HCT116 (cell line): ENCODE measurements at regions not wholly inside any gene's neighbourhood (a gene's known extent, or its start where the extent isn't known, plus 50 kb on each side); places are given as distances from the start of the nearest gene placed in this dataset.

Experiments
- ATAC-seq: fragments of 200-7000 bp; cut with Tn5 transposase; 2 replicates; pipeline ENCODE4 v1.9.1; 2020; ENCODE audit warnings: mild to moderate bottlenecking, moderate library complexity
- BruUV-seq: library from RNA; stranded (reverse); fragments of 400-500 nt; replicated peaks from 2 replicates; lab custom pipeline; 2021; lab: Mats Ljungman, UMichigan
- CTCF ChIA-PET: fragments of 300-600 bp; sonication (Branson Sonifier 250); formaldehyde crosslinking; loops from one replicate; lab custom pipeline; 2021; ENCODE audit warnings: antibody characterized with exemption; lab: Charles Lee
- POLR2A ChIA-PET: fragments of 300-600, 350-600 bp; sonication (Branson Sonifier 250); formaldehyde crosslinking; loops from one replicate; lab custom pipeline; 2021; ENCODE audit warnings: antibody characterized with exemption; lab: Charles Lee
- RAD21 ChIA-PET, 2 experiments: fragments of 300-600 bp; sonication (Branson Sonifier 250); formaldehyde crosslinking; loops; one replicate each; lab custom pipeline; 2023; ENCODE audit warnings: low total read pairs in 2 of 2; ENCODE audit not compliant: uncharacterized antibody in 2 of 2, unreplicated experiment in 2 of 2, low non-redundant PET in 1 of 2; lab: Charles Lee
- DNase-seq: peaks from one replicate; pipeline ENCODE4 v3.0.0-alpha.2; 2010; ENCODE audit warnings: low read depth, low spot score
- H2AFZ ChIP-seq: fragments of 200-600 bp; shearing (Covaris generic), sonication (generic); 2 replicates; pipeline ENCODE4 v1.6.1; 2017; ENCODE audit warnings: low read depth, mixed run types, mixed read lengths, antibody characterized with exemption, low read length; ENCODE audit not compliant: poor library complexity, severe bottlenecking
- H3K27ac ChIP-seq: 2 replicates; pipeline ENCODE4 v1.5.1; 2012; ENCODE audit warnings: low read depth, low read length
- H3K27me3 ChIP-seq: fragments of 200-600 bp; sonication (generic); 2 replicates; pipeline ENCODE4 v1.6.1; 2016; ENCODE audit warnings: mixed run types, low read length, mixed read lengths; ENCODE audit not compliant: insufficient read depth
- H3K36me3 ChIP-seq, 2 experiments: fragments of 200-500 bp in 1 of 2; fragments of 200-600 bp in 1 of 2; sonication (Bioruptor generic) in 1 of 2; sonication (generic) in 1 of 2; 2 replicates each; pipeline versions ENCODE4 v1.5.1 to v1.6.1; 2014 to 2016; ENCODE audit warnings: low read length in 2 of 2, inconsistent platforms in 1 of 2, mixed read lengths in 1 of 2, mixed run types in 1 of 2; ENCODE audit not compliant: insufficient read depth in 2 of 2, control insufficient read depth in 1 of 2
- H3K4me1 ChIP-seq, 2 experiments: fragments of 200-600 bp in 1 of 2; sonication (generic) in 1 of 2; 2 replicates each; pipeline versions ENCODE4 v1.5.1 to v1.6.1; 2012 to 2017; ENCODE audit warnings: low read length in 2 of 2, inconsistent platforms in 1 of 2, mild to moderate bottlenecking in 1 of 2, mixed read lengths in 1 of 2, mixed run types in 1 of 2, moderate library complexity in 1 of 2; ENCODE audit not compliant: insufficient read depth in 2 of 2, control insufficient read depth in 1 of 2
- H3K4me2 ChIP-seq: fragments of 200-600 bp; sonication (generic); 2 replicates; pipeline ENCODE4 v1.6.1; 2017; ENCODE audit warnings: mixed run types, low read length, mixed read lengths
- H3K4me3 ChIP-seq, 2 experiments: fragments of 200-600 bp in 1 of 2; sonication (generic) in 1 of 2; replicated peaks in 1 of 2; 2 replicates each; pipeline ENCODE4 v1.5.1; 2011 to 2016; ENCODE audit warnings: low read length in 2 of 2, control low read depth in 1 of 2, low read depth in 1 of 2, mild to moderate bottlenecking in 1 of 2, mixed read lengths in 1 of 2, mixed run types in 1 of 2
- H3K79me2 ChIP-seq: fragments of 200-600 bp; sonication (generic); 2 replicates; pipeline ENCODE4 v1.6.1; 2017; ENCODE audit warnings: mild to moderate bottlenecking, mixed run types, low read length, moderate library complexity, mixed read lengths; ENCODE audit not compliant: insufficient read depth
- H3K9ac ChIP-seq: fragments of 200-600 bp; sonication (generic); 2 replicates; pipeline ENCODE4 v1.6.1; 2016; ENCODE audit warnings: low read length, mixed read lengths
- H3K9me2 ChIP-seq: fragments of 200-600 bp; sonication (generic), shearing (Covaris generic); 2 replicates; pipeline ENCODE4 v1.6.1; 2017; ENCODE audit warnings: mixed run types, mild to moderate bottlenecking, moderate library complexity; ENCODE audit not compliant: insufficient read depth
- H3K9me3 ChIP-seq, 2 experiments: fragments of 200-500 bp in 1 of 2; fragments of 200-600 bp in 1 of 2; sonication (Bioruptor generic) in 1 of 2; sonication (generic) in 1 of 2; 2 replicates each; pipeline ENCODE4 v1.6.1; 2014 to 2017; ENCODE audit warnings: low read length in 2 of 2, mixed read lengths in 2 of 2, inconsistent platforms in 1 of 2, low read depth in 1 of 2, mild to moderate bottlenecking in 1 of 2, mixed run types in 1 of 2, moderate library complexity in 1 of 2; ENCODE audit not compliant: control insufficient read depth in 1 of 2, insufficient read depth in 1 of 2
- H4K20me1 ChIP-seq: fragments of 200-600 bp; sonication (generic), shearing (Covaris generic); 2 replicates; pipeline ENCODE4 v1.6.1; 2017; ENCODE audit warnings: mixed run types, mild to moderate bottlenecking, moderate library complexity; ENCODE audit not compliant: insufficient read depth
- ATF3 ChIP-seq: IDR thresholded peaks from 2 replicates; pipeline ENCODE4 v1.6.1; 2012
- CBX3 ChIP-seq: IDR thresholded peaks from 2 replicates; pipeline ENCODE4 v1.6.1; 2012; ENCODE audit warnings: low read depth
- CEBPB ChIP-seq: IDR thresholded peaks from 2 replicates; pipeline ENCODE4 v1.6.1; 2012; ENCODE audit warnings: low read depth
- CTCF ChIP-seq, 3 experiments: fragments of 200-600 bp in 1 of 3; sonication (generic) in 1 of 3; IDR thresholded peaks in 2 of 3; conservative IDR thresholded peaks in 1 of 3; 2 replicates each; pipeline ENCODE4 v1.5.1; 2012 to 2017; ENCODE audit warnings: low read depth in 2 of 3, low read length in 2 of 3, antibody characterized with exemption in 1 of 3, borderline replicate concordance in 1 of 3, control low read depth in 1 of 3, mild to moderate bottlenecking in 1 of 3, mixed read lengths in 1 of 3, mixed run types in 1 of 3, moderate library complexity in 1 of 3; ENCODE audit not compliant: insufficient read depth in 1 of 3
- EGR1 ChIP-seq: IDR thresholded peaks from 2 replicates; pipeline ENCODE4 v1.6.1; 2012; ENCODE audit warnings: low read depth
- ELF1 ChIP-seq: IDR thresholded peaks from 2 replicates; pipeline ENCODE4 v1.6.1; 2012; ENCODE audit warnings: low read depth, borderline replicate concordance
- EZH2 ChIP-seq: fragments of 200-600 bp; sonication (generic); IDR thresholded peaks from 2 replicates; pipeline ENCODE4 v1.6.1; 2017; ENCODE audit warnings: antibody characterized with exemption, mixed run types
- EZH2phosphoT487 ChIP-seq: fragments of 200-600 bp; IDR thresholded peaks from 2 replicates; pipeline ENCODE4 v1.6.1; 2018; ENCODE audit warnings: antibody characterized with exemption, borderline replicate concordance
- JUND ChIP-seq: IDR thresholded peaks from 2 replicates; pipeline ENCODE4 v1.6.1; 2012
- MAX ChIP-seq: IDR thresholded peaks from 2 replicates; pipeline ENCODE4 v1.6.1; 2012
- POLR2A ChIP-seq: IDR thresholded peaks from 2 replicates; pipeline ENCODE4 v1.7.0; 2011; ENCODE audit warnings: borderline replicate concordance; ENCODE audit not compliant: insufficient read depth, insufficient read length; ENCODE audit errors: extremely low read depth
- POLR2AphosphoS5 ChIP-seq: IDR thresholded peaks from 2 replicates; pipeline ENCODE4 v1.6.1; 2011; ENCODE audit warnings: mild to moderate bottlenecking, low read depth, low read length, moderate library complexity
- RAD21 ChIP-seq: IDR thresholded peaks from 2 replicates; pipeline ENCODE4 v1.6.1; 2012; ENCODE audit warnings: low read depth, mild to moderate bottlenecking
- REST ChIP-seq: IDR thresholded peaks from 2 replicates; pipeline ENCODE4 v1.6.1; 2012; ENCODE audit warnings: low read depth
- SRF ChIP-seq: IDR thresholded peaks from 2 replicates; pipeline ENCODE4 v1.6.1; 2012; ENCODE audit warnings: low read depth
- TCF7L2 ChIP-seq: IDR thresholded peaks from 2 replicates; pipeline ENCODE4 v1.7.0; 2011; ENCODE audit warnings: borderline replicate concordance, inconsistent platforms; ENCODE audit not compliant: insufficient read depth, insufficient read length; ENCODE audit errors: extremely low read depth
- YY1 ChIP-seq: IDR thresholded peaks from 2 replicates; pipeline ENCODE4 v1.6.1; 2011; ENCODE audit warnings: low read length, low read depth, moderate library complexity, mild to moderate bottlenecking; ENCODE audit not compliant: insufficient replicate concordance; ENCODE audit errors: extremely low read depth
- ZBTB33 ChIP-seq: IDR thresholded peaks from 2 replicates; pipeline ENCODE4 v1.6.1; 2011; ENCODE audit warnings: mild to moderate bottlenecking, low read length, moderate library complexity; ENCODE audit not compliant: insufficient replicate concordance; ENCODE audit errors: extremely low read depth
- ZFX ChIP-seq: fragments of 450-650 bp; IDR thresholded peaks from 2 replicates; pipeline ENCODE4 v1.6.1; 2017
- ZNF274 ChIP-seq: fragments of 200-500 bp; sonication (Bioruptor generic); IDR thresholded peaks from 2 replicates; pipeline ENCODE4 v1.6.1; 2014; ENCODE audit warnings: mild to moderate bottlenecking, low read depth, low read length, inconsistent platforms
- intact Hi-C: fragments of 100-400 bp; cut with micrococcal nuclease; formaldehyde crosslinking; loops from 2 replicates; pipeline ENCODE4 v1.10.0; 2022

- Histone ChIP-seq H3K9me3 (no peaks in the 10 kb centered on the region), H3K9me2 (no peaks in the 10 kb centered on the region), H3K79me2 (no peaks in the 10 kb centered on the region), H4K20me1 (no peaks in the 10 kb centered on the region), H3K4me2 (no peak overlapping the region), H3K9ac (no peak overlapping the region), H3K36me3 (no peaks in the 10 kb centered on the region), H3K27ac (no peak overlapping the region), H3K4me3 (no peak overlapping the region), H3K27me3 (no peaks in the 10 kb centered on the region), H2AFZ (no peak overlapping the region), H3K4me1 (no peaks in the 10 kb centered on the region)
- POLR2A ChIA-PET = no interaction called here
- no TSS peak for BruUV-seq
- RAD21 ChIA-PET = no interaction called here
- ATAC-seq (no peak), DNase-seq (no peak)
- CTCF ChIA-PET = no interaction called here
- intact Hi-C loops = no loop called here
- TF ChIP-seq YY1 (no peak), ELF1 (no peak), ATF3 (no peak), CBX3 (no peak), SRF (no peak), EGR1 (no peak), ZBTB33 (no peak), CEBPB (no peak), EZH2 (no peak), ZFX (no peak), MAX (no peak), JUND (no peak), TCF7L2 (no peak), POLR2A (no peak), RAD21 (no peak), POLR2AphosphoS5 (no peak), CTCF (IDR thresholded peaks at IDR 0.05 in 2 of 3, conservative IDR thresholded peaks at IDR 0.05 in 1 of 3; ENCODE audit: borderline replicate concordance in 1 of 3, insufficient read depth in 1 of 3, low read depth in 2 of 3, low read length in 2 of 3) (no peak), REST (no peak), ZNF274 (no peak), EZH2phosphoT487 (no peak)
These were observed 79.9 kb upstream of the ADGRG2 start for GRCh38 chrX:19202171-19202570.
